CD4-positive, alpha-beta T cell (primary cell): ENCODE measurements at regions not wholly inside any gene's neighbourhood (a gene's known extent, or its start where the extent isn't known, plus 50 kb on each side); places are given as distances from the start of the nearest gene placed in this dataset.

Experiments used
- ATAC-seq: fragments of 200-7000 bp; cut with Tn5 transposase; one replicate; pipeline ENCODE4 v1.10.0; 2022; ENCODE audit warnings: mild to moderate bottlenecking; ENCODE audit not compliant: poor library complexity
- CTCF ChIA-PET: fragments of 350-600 bp; sonication (Branson Sonifier 250); formaldehyde crosslinking; loops from one replicate; lab custom pipeline; 2021; ENCODE audit warnings: antibody characterized with exemption, inconsistent platforms; lab: Charles Lee
- POLR2A ChIA-PET: fragments of 350-600 bp; sonication (Branson Sonifier 250); formaldehyde crosslinking; loops from one replicate; lab custom pipeline; 2021; ENCODE audit warnings: antibody characterized with exemption, inconsistent platforms; lab: Charles Lee
- DNase-seq, 14 experiments: peaks; one replicate each; pipeline ENCODE4 v3.0.0-alpha.2; 2013 to 2020; ENCODE audit warnings: mixed read lengths in 2 of 14
- H3K27ac ChIP-seq, 2 donors: one replicate each; pipeline versions ENCODE4 v1.5.1 to v1.7.0; 2013; ENCODE audit warnings: low read length in 2 of 2, low read depth in 1 of 2, mild to moderate bottlenecking in 1 of 2
- H3K27me3 ChIP-seq, 2 experiments: 1 replicate in 1 of 2; 2 replicates in 1 of 2; pipeline versions ENCODE4 v1.6.1 to v1.7.0; 2013; ENCODE audit warnings: low read length in 2 of 2, control low read depth in 1 of 2, mild to moderate bottlenecking in 1 of 2, moderate library complexity in 1 of 2; ENCODE audit not compliant: insufficient read depth in 2 of 2, control insufficient read depth in 1 of 2
- H3K36me3 ChIP-seq: one replicate; pipeline ENCODE4 v1.6.1; 2013; ENCODE audit warnings: low read length, control low read depth; ENCODE audit not compliant: insufficient read depth
- H3K4me1 ChIP-seq: one replicate; pipeline ENCODE4 v1.6.1; 2013; ENCODE audit warnings: low read length, control low read depth; ENCODE audit not compliant: insufficient read depth
- H3K4me3 ChIP-seq: one replicate; pipeline ENCODE4 v1.5.1; 2013; ENCODE audit warnings: mild to moderate bottlenecking, low read length, moderate library complexity
- H3K9me3 ChIP-seq, 2 experiments: 1 replicate in 1 of 2; 2 replicates in 1 of 2; pipeline versions ENCODE4 v1.6.1 to v1.7.0; 2013; ENCODE audit warnings: low read length in 2 of 2, mild to moderate bottlenecking in 2 of 2, control low read depth in 1 of 2, moderate library complexity in 1 of 2; ENCODE audit not compliant: control insufficient read depth in 1 of 2, insufficient read depth in 1 of 2
- H3K27ac Mint-ChIP-seq: one replicate; pipeline ENCODE4 v1.8.0; 2020; ENCODE audit warnings: mixed read lengths
- H3K27me3 Mint-ChIP-seq: one replicate; pipeline ENCODE4 v1.8.0; 2021; ENCODE audit warnings: mixed read lengths
- H3K36me3 Mint-ChIP-seq: one replicate; pipeline ENCODE4 v1.8.0; 2021; ENCODE audit warnings: low read depth, mixed read lengths
- H3K4me1 Mint-ChIP-seq: one replicate; pipeline ENCODE4 v1.8.0; 2021; ENCODE audit warnings: low read depth, mixed read lengths
- H3K4me3 Mint-ChIP-seq: one replicate; pipeline ENCODE4 v1.8.0; 2020; ENCODE audit warnings: mild to moderate bottlenecking, mixed read lengths
- H3K9me3 Mint-ChIP-seq: one replicate; pipeline ENCODE4 v1.8.0; 2020; ENCODE audit warnings: mixed read lengths
- CTCF ChIP-seq: fragments of 200-600 bp; IDR thresholded peaks from one replicate; pipeline ENCODE4 v1.8.0; 2022; ENCODE audit warnings: antibody characterized with exemption, mild to moderate bottlenecking
- intact Hi-C, 2 experiments: fragments of 100-400 bp; cut with DNase I in 1 of 2; cut with micrococcal nuclease in 1 of 2; formaldehyde crosslinking; loops; one replicate each; pipeline versions ENCODE4 v1.15.1 to v1.9.0; 2023 to 2025; cut with DNase I, micrococcal nuclease

- Histone ChIP-seq H3K4me3 (no peak overlapping the region), H3K9me3 (no peaks in the 10 kb centered on the region), H3K27ac (no peak overlapping the region), H3K4me1 (no peaks in the 10 kb centered on the region), H3K27me3 (no peaks in the 10 kb centered on the region), H3K36me3 (no peaks in the 10 kb centered on the region)
- POLR2A ChIA-PET = no interaction called here
- no peak for TF ChIP-seq CTCF
- Mint-ChIP-seq H3K4me3 (no peak overlapping the region), H3K27me3 (peaks cover 31% of the 10 kb centered on the region), H3K9me3 (no peaks in the 10 kb centered on the region), H3K4me1 (no peaks in the 10 kb centered on the region), H3K36me3 (no peaks in the 10 kb centered on the region), H3K27ac (no peak overlapping the region)
- CTCF ChIA-PET = no interaction called here
- DNase-seq (no peak), ATAC-seq (no peak)
- intact Hi-C loops = no loop called here
These were observed 130.4 kb upstream of the MIR17HG start for GRCh38 chr13:91216928-91217700.

GRCh38 chr13:91219201-91219600 lies 128.3 kb upstream of the MIR17HG start:
- no peaks in the 10 kb centered on the region for H3K4me1 ChIP-seq
- no peak overlapping the region for H3K27ac Mint-ChIP-seq
- no peaks in the 10 kb centered on the region for H3K36me3 Mint-ChIP-seq
- H3K27ac ChIP-seq = no peak overlapping the region
- ChIA-PET CTCF (interaction anchor here (1.2 kb wide), 1 partner anchor 11 kb away, joined by 3 read pairs; no protein-coding TSS in a partner anchor), POLR2A (no interaction called here)
- ATAC-seq (no peak), DNase-seq (no peak)
- H3K9me3 Mint-ChIP-seq = no peaks in the 10 kb centered on the region
- H3K36me3 ChIP-seq = no peaks in the 10 kb centered on the region
- no peaks in the 10 kb centered on the region for H3K9me3 ChIP-seq
- H3K4me1 Mint-ChIP-seq = no peaks in the 10 kb centered on the region
- H3K4me3 Mint-ChIP-seq = no peak overlapping the region
- peaks cover 26% of the 10 kb centered on the region for H3K27me3 Mint-ChIP-seq
- TF ChIP-seq CTCF = no peak
- H3K27me3 ChIP-seq = no peaks in the 10 kb centered on the region
- intact Hi-C loops = no loop called here
- H3K4me3 ChIP-seq = no peak overlapping the region

- CTCF ChIA-PET = no interaction called here
These were observed 126.6 kb upstream of the MIR17HG start for GRCh38 chr13:91220872-91221271.

More at GRCh38 chr13:91220872-91221271, 126.6 kb upstream of the MIR17HG start:
- Histone ChIP-seq H3K4me3 (no peak overlapping the region), H3K27ac (no peak overlapping the region), H3K36me3 (no peaks in the 10 kb centered on the region), H3K27me3 (no peaks in the 10 kb centered on the region), H3K9me3 (no peaks in the 10 kb centered on the region), H3K4me1 (no peaks in the 10 kb centered on the region)
- H3K36me3 Mint-ChIP-seq = no peaks in the 10 kb centered on the region
- POLR2A ChIA-PET = no interaction called here
- no peak for TF ChIP-seq CTCF
- intact Hi-C loops = no loop called here
- H3K4me3 Mint-ChIP-seq = no peak overlapping the region
- H3K4me1 Mint-ChIP-seq = no peaks in the 10 kb centered on the region
- DNase-seq (no peak), ATAC-seq (no peak)
- H3K27me3 Mint-ChIP-seq = peaks cover 20% of the 10 kb centered on the region
- no peak overlapping the region for H3K27ac Mint-ChIP-seq
- H3K9me3 Mint-ChIP-seq = no peaks in the 10 kb centered on the region
